VCaP (cell line): ENCODE measurements at regions not wholly inside any gene's neighbourhood (a gene's known extent, or its start where the extent isn't known, plus 50 kb on each side); places are given as distances from the start of the nearest gene placed in this dataset.

Source experiments
- H3K27ac ChIP-seq: fragments of 450-650 bp; 2 replicates; pipeline ENCODE4 v1.5.1; 2017
- TF ChIP-seq, protein P1 (sequence below): fragments of 450-650 bp; conservative IDR thresholded peaks from 2 replicates; pipeline ENCODE4 v1.5.1; 2017; ENCODE audit warnings: mild to moderate bottlenecking, moderate library complexity

DNA sequence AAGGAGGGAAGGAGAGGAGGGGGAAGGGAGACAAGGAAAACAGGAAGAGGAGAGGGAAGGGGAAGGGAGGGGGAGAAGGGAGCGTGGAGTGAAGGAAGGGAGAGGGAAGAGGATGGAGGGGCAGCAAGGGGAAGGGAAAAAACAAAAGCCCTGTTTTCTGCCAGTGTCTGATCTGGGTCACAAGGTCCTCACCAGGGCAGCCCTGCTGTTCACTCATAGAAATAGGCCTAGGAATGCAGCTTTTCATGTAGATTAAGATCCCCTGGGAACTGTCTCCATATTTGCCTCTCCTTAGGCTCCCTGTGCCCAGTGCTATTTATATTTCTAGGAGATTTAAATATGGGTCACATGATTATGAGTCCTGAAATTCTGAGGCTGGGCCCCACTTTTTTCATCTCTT lies 790.7 kb downstream of the TNS3 start:
- TF ChIP-seq, protein P1, sequence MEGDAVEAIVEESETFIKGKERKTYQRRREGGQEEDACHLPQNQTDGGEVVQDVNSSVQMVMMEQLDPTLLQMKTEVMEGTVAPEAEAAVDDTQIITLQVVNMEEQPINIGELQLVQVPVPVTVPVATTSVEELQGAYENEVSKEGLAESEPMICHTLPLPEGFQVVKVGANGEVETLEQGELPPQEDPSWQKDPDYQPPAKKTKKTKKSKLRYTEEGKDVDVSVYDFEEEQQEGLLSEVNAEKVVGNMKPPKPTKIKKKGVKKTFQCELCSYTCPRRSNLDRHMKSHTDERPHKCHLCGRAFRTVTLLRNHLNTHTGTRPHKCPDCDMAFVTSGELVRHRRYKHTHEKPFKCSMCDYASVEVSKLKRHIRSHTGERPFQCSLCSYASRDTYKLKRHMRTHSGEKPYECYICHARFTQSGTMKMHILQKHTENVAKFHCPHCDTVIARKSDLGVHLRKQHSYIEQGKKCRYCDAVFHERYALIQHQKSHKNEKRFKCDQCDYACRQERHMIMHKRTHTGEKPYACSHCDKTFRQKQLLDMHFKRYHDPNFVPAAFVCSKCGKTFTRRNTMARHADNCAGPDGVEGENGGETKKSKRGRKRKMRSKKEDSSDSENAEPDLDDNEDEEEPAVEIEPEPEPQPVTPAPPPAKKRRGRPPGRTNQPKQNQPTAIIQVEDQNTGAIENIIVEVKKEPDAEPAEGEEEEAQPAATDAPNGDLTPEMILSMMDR: no peak
- H3K27ac ChIP-seq: no peak overlapping the region

DNA sequence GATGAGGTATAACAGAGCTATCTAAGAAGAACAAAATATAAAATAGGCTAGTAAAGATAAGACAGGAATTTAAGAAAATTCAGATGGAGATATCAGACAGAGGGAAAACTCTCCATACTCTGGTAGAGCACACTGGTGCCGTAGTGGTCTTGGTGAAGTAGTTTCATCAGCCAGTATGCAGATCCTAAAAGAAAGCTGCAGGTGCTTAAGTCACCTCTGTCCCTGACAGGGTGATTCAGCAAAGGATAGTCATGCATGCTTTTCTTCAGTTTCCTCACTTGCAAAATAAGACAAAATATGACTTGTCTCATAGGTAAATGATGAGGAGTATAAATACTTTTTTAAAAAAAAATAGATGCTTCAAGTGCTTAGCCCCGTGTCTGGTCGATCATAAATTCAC lies 794.9 kb downstream of the TNS3 start:
- TF ChIP-seq, protein P1: no peak
- H3K27ac ChIP-seq: peak overlapping the region; percentile 57

DNA sequence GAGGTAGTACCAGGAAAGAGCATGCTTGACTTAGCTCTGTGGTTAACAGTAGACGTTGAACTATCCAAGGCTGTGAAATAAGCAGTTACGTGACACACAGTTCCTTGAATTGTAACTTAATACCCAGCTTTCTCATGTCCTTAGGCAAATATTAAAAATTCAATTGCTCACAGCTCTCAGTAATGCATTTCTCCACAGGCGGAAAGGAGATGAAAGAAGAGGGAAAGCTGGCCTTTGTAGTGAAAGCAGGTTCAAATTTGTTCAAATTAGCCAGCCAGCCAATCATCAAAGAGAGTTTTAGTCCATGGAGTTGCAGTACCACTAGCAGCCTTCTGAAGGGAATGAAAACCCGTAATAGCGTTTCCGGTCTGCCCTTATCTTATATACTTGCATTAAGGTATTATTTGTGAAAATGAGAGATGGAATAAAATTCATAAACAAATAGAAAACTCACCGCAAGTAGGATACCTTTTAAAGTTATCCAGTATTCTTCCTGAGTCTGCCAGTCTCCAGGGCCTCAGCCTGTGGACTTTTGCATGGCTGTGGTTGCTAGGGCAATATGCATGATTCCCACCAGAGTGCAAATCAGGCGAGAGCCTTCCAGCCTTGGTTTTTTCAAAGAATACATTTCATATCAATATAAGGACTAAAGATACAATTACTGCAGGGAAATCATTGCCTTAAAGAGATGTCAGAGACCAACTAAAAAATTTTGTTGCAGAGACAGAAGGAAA lies 795.5 kb downstream of the TNS3 start:
- TF ChIP-seq, protein P1: peak; percentile 29; the same call in 1 of the 2 replicates
- H3K27ac ChIP-seq: peak overlapping the region; percentile 57

DNA sequence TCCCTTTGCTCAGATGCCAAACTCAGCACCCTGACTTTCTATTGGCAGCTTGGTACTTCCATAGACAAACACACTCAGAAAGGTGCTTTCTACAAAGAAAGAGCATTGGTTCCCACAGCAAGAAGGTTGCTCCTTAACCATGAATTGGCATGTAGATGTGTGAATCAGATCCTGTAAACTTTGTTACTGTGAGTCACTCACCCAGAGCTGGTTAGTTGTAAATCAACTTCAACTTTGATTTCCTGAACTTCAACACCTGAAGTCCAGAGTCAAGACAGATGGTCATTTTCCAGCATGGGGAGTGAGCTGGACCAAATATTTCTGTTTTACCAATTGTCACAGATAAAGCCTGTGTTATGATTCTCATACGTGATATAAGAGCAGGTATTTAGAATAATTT lies 797.2 kb downstream of the TNS3 start:
- TF ChIP-seq, protein P1: no peak
- H3K27ac ChIP-seq: no peak overlapping the region

DNA sequence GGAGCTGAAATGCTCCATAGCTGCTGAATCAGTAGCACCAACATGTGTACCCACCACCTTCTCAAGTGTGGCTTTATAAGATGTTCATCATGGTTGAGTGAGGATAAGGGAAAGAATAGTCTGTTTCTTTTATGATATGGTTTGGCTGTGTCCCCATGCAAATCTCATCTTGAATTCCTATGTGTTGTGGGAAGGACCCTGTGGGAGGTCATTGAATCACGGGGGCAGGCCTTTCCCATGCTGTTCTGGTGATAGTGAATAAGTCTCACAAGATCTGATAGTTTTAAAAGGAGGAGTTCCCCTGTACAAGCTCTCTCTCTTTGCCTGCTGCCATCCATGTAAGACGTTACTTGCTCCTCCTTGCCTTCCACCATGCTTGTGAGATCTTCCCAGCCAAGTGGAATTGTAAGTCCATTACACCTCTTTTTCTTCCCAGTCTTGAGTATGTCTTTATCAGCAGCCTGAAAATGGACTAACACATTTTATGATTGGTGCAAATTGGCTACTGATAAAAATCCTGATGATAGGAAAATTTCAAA lies 799.9 kb downstream of the TNS3 start:
- TF ChIP-seq, protein P1: no peak
- no peak overlapping the region for H3K27ac ChIP-seq

DNA sequence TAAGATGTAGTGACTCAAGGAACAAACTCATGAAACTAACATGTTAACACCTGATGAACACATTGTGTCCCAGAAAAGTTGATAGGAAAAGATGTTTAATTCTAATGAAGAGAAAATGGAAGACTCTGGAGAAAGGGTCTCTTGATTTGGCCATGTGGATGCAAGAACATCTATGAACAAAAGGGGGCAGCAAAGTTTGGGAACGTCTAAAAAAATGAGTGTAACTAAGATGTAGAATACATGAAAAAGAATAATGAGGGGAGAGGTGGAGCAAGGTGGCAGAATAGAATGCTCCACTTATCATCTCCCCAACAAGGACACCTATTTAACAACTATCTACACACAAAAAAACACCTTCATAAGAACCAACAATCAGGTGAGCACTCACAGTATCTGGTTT lies 805.1 kb downstream of the TNS3 start:
- TF ChIP-seq, protein P1: peak; percentile 50
- no peak overlapping the region for H3K27ac ChIP-seq

DNA sequence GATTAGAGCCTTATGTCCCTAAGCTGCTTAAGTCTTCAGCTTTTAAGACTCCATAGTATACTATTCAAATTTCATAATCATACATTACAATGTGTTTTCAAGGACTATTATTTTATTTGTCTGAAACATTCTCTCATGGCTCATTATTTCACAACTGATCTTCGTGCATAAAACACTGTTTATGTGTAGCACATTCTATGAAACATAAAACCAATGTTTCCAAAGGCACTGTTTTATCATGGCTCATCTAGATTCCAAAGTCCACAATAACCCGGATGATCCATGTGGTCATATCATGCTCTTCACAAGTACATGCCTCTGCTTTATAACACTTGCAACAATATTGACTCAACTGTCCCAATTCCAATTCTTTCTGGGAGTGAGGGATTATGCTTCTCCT lies 806.1 kb downstream of the TNS3 start:
- TF ChIP-seq, protein P1: no peak

More for the DNA sequence above, 806.1 kb downstream of the TNS3 start:
- H3K27ac ChIP-seq: no peak overlapping the region
